NT2/D1 (cell line): ENCODE measurements at regions not wholly inside any gene's neighbourhood (a gene's known extent, or its start where the extent isn't known, plus 50 kb on each side); places are given as distances from the start of the nearest gene placed in this dataset.
"Not testable (repeated sequence)": the region's sequence is repeated elsewhere in the genome, so short reads cannot be mapped to it uniquely, and the experiment has no call there.

Source experiments
- DNase-seq: peaks from one replicate; pipeline ENCODE4 v3.0.0-alpha.2; 2011; ENCODE audit warnings: low read depth, low spot score
- H3K27me3 ChIP-seq: 2 replicates; pipeline ENCODE4 v1.6.0; 2011; ENCODE audit warnings: mild to moderate bottlenecking; ENCODE audit not compliant: insufficient read length, insufficient read depth
- H3K36me3 ChIP-seq: 2 replicates; pipeline ENCODE4 v1.6.1; 2011; ENCODE audit warnings: mild to moderate bottlenecking, low read length, mixed read lengths; ENCODE audit not compliant: insufficient read depth, insufficient read length
- H3K4me1 ChIP-seq: 2 replicates; pipeline ENCODE4 v1.5.1; 2011; ENCODE audit not compliant: insufficient read depth, insufficient read length
- H3K4me3 ChIP-seq: 2 replicates; pipeline ENCODE4 v1.5.1; 2011; ENCODE audit warnings: low read depth; ENCODE audit not compliant: insufficient read length
- H3K9ac ChIP-seq: 2 replicates; pipeline ENCODE4 v1.6.0; 2011; ENCODE audit warnings: low read depth; ENCODE audit not compliant: insufficient read length
- H3K9me3 ChIP-seq: 2 replicates; pipeline ENCODE4 v1.5.1; 2011; ENCODE audit warnings: mild to moderate bottlenecking, low read length; ENCODE audit not compliant: insufficient read depth
- SUZ12 ChIP-seq: IDR thresholded peaks from 2 replicates; pipeline ENCODE4 v1.6.1; 2011; ENCODE audit not compliant: insufficient read length, insufficient read depth; ENCODE audit errors: extremely low read depth
- YY1 ChIP-seq: IDR thresholded peaks from 2 replicates; pipeline ENCODE4 v1.6.1; 2011; ENCODE audit not compliant: insufficient read length, insufficient read depth
- ZNF274 ChIP-seq: IDR thresholded peaks from 2 replicates; pipeline ENCODE4 v1.6.1; 2011; ENCODE audit warnings: mild to moderate bottlenecking, low read depth, low read length

DNA sequence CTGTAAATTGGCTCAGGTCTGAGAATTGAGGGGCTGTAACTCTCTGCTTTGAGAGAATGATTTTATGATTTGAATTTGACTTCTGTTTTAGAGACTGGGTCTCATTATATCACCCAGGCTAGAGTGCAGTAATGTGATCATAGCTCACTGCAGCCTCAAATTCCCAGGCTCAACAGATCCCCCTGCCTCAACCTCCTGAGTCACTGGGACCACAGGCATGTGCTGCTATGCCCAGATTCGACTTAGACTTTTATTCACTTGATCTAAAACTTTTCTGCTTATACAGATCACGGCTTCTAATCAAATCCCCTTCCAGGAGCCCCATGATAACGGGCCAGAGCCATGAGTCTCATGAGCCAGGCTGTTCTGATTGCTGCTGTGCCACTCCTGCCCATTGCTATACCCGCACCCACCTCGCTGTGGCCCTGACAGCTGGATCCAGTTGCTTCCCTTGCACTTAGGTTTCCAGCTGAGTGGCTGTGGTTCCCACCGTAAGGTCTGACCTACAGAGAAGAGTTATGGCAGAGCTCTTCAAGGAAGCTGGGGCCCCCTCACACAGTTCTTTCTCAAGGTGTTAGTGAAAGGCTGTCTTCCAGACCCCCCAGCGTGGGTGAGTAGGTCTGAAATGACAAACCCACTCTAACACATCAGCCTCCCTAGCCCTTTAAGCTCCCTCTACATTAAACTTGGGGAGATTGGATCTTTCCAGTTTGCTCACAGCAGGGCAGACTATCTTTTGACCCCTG, 251.2 kb upstream of the SGCG start:
- Histone ChIP-seq H3K36me3 (no peaks in the 10 kb centered on the region), H3K9ac (no peak overlapping the region), H3K4me3 (no peak overlapping the region), H3K4me1 (no peaks in the 10 kb centered on the region), H3K9me3 (no peaks in the 10 kb centered on the region; the same call in 1 of the 2 replicates), H3K27me3 (no peaks in the 10 kb centered on the region)
- TF ChIP-seq ZNF274 (no peak), SUZ12 (no peak), YY1 (no peak)
- DNase-seq: no peak

DNA sequence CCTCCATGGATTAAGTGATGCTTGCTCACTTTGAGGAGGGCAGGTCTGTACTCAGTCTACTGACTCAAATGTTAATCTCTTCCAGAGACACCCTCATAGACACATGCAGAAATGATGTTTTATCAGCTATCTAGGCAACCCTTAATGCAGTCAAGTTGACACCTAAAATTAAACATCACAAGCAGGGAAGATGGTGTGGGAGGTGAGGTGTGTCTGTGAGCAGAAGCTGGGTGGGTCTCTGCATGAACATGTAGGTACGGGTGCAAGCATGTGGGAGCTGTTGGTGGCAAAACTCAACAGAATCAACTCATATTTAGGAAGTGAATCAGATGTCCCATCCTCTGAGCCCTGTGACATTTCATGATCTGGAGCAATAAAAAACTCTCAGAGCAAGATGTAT, 249.2 kb upstream of the SGCG start:
- Histone ChIP-seq H3K4me3 (no peak overlapping the region), H3K27me3 (no peaks in the 10 kb centered on the region), H3K4me1 (no peaks in the 10 kb centered on the region), H3K36me3 (no peaks in the 10 kb centered on the region), H3K9me3 (no peaks in the 10 kb centered on the region; the same call in 1 of the 2 replicates), H3K9ac (no peak overlapping the region)
- TF ChIP-seq YY1: no peak
- TF ChIP-seq SUZ12: no peak
- no peak for TF ChIP-seq ZNF274
- no peak for DNase-seq

DNA sequence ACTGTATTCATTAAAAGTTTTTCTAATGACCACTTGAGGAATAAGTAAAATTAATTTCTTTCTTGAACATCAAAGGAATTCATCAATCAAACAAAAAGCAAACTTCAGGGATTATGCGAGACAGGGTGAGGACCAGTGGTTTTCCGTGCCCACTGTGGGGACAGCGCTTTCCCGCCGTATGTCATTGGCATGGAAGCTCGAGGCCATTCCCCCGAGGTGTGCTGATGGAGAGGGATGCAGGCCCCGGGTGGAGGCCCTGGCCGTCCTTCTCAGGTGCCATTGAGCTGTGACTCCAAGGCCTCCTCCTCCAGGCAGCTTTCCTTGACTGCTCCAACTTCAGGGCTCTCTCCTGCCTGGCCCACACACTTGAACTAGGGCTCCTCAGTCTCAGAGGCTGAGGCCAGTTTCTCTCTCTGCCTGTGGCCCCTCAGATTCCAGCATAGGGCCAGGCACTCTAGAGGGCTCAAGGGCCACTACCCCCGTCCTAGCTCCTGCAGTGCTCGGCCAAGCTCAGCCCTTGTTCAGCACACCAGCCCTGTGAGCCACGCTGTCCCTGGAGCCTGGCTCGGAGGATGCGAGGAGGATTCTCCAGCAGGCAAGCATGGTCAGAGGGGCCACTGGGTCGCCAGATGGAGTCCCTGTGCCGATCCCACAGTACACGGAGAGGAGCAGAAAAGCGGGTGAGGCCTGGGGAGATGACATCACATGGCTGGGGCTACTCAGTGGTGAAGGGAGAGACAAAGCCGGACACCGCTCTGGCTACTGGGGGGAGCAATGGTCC, 248.0 kb upstream of the SGCG start:
- H3K4me1 ChIP-seq, H3K9me3 ChIP-seq, H3K4me3 ChIP-seq, H3K27me3 ChIP-seq, DNase-seq, H3K36me3 ChIP-seq, H3K9ac ChIP-seq: not testable (repeated sequence)

DNA sequence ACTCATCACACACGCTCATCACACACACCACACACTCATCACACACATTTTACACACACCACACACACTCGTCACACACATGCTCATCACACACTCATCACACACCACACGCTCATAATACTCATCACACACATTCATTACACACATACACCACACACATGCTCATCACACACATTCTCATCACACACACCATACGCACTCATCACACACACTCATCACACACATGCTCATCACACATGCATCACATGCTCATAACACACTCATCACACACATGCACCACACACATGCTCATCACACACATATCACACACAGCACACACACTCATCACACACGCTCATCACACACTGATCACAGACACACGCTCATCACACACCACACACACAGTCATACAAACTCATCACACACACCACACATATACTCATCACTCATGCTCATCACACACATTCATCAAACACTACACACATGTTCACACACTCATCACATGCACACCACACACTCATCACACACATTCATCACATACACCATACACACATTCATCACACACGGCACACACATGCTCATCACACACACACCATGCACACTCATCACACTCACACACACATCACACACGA, 247.1 kb upstream of the SGCG start:
- TF ChIP-seq YY1 (no peak), ZNF274 (no peak), SUZ12 (no peak)

DNA sequence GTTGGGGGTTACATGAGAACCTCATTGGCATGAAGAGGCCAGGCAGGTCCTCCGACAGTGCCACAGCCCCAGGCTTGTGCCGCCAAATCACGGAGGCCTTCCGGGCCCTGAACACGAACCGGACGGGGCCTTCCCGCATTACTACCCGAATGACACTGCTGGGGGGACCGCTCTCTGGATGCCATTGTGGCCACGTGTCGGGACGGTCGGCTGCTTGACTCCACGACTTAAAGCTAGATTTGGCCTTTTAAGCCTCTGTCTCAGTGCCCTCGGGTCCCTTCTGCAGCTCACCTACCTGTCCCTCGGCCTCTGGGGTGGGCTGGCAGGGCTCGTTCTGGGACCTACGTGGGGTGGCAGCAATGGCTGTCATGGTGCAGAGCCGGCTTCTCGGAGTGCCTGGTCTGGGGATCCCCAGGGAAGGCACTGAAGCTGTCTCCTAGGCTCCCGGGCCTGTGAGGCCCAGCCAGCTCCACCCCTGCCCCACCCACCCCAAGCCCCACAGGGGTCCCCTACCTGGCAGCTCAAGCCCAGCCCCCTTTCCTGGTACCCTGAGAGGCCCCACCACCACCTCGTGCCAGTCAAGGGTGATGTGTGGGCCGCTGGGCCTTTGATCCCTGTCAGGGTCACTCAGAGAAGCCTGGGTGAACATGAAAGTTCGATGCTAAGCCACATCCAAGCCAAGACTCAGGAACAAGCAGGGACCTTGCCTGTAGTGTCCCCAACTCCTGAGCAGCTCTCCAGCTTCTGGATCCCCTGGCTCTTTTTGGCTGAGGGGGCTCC, 245.8 kb upstream of the SGCG start:
- Histone ChIP-seq H3K4me1 (no peaks in the 10 kb centered on the region), H3K27me3 (no peaks in the 10 kb centered on the region), H3K9ac (no peak overlapping the region), H3K9me3 (peaks cover 16% of the 10 kb centered on the region; the same call in 1 of the 2 replicates), H3K4me3 (no peak overlapping the region), H3K36me3 (no peaks in the 10 kb centered on the region)
- no peak for DNase-seq
- TF ChIP-seq ZNF274: no peak

More for the DNA sequence above, 247.1 kb upstream of the SGCG start:
- Histone ChIP-seq H3K9me3 (peaks cover 4% of the 10 kb centered on the region; the same call in 1 of the 2 replicates), H3K9ac (no peak overlapping the region), H3K27me3 (no peaks in the 10 kb centered on the region), H3K36me3 (no peaks in the 10 kb centered on the region), H3K4me1 (no peaks in the 10 kb centered on the region), H3K4me3 (no peak overlapping the region)
- DNase-seq: no peak

DNA sequence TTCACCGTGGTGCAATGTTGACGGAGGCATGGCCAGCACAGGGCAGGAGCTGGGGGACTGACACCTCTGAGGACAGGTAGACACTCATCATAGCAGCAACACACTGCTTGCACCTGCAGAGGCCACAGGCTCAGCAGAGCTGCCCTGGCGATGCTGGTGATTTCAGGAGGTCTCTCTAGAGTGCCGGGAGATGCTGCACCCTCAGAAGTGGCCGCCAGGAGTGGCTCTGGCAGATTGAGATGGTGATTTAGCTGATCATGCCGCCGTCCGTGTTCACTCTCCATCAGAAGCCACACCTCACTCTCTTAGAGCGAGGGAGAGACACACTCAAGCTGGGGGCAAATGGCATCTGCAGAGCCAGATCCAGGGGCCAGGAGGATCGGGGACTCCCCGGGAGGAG, 244.6 kb upstream of the SGCG start:
- DNase-seq: no peak
- no peaks in the 10 kb centered on the region for H3K27me3 ChIP-seq
- no peak for TF ChIP-seq ZNF274
- TF ChIP-seq SUZ12: no peak
- no peak for TF ChIP-seq YY1
- H3K9me3 ChIP-seq: peaks cover 17% of the 10 kb centered on the region; the same call in 1 of the 2 replicates
- no peak overlapping the region for H3K9ac ChIP-seq
- no peaks in the 10 kb centered on the region for H3K4me1 ChIP-seq
- no peak overlapping the region for H3K4me3 ChIP-seq
- H3K36me3 ChIP-seq: no peaks in the 10 kb centered on the region

DNA sequence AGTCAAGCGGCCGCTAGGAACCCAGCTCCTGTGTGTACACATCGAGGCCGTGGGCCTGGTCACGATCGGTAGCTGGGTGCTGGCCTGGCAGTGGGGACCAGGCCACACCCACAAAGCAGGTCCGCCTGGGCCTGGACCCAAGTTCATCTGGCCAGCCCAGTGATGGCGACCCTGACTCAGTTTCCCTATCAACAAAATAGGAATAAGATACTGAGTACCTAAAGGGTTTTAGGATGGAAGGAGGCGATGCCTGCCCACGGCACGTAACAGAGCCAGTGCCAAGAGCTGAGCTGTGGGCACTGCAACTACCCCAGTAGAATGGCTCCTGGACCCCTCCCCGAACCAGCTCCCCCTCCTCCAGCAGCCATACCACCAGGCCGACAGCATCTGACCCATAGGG, 243.5 kb upstream of the SGCG start:
- DNase-seq: no peak
- no peak for TF ChIP-seq ZNF274
- no peak for TF ChIP-seq YY1
- no peak for TF ChIP-seq SUZ12
- Histone ChIP-seq H3K36me3 (no peaks in the 10 kb centered on the region), H3K27me3 (no peaks in the 10 kb centered on the region), H3K9me3 (peaks cover 17% of the 10 kb centered on the region; the same call in 1 of the 2 replicates), H3K9ac (no peak overlapping the region), H3K4me1 (no peaks in the 10 kb centered on the region), H3K4me3 (no peak overlapping the region)
